Liver (tissue), 8 donors: ENCODE measurements at regions not wholly inside any gene's neighbourhood (a gene's known extent, or its start where the extent isn't known, plus 50 kb on each side); places are given as distances from the start of the nearest gene placed in this dataset.

ENCODE experiments used
- DNase-seq: peaks from one replicate; pipeline ENCODE4 v3.0.0-alpha.2; 2017; ENCODE audit warnings: low spot score
- H3K27ac ChIP-seq, 2 donors: one replicate each; pipeline ENCODE4 v1.7.0; 2013; ENCODE audit warnings: inconsistent platforms in 2 of 2, low read length in 2 of 2, control low read depth in 1 of 2, low read depth in 1 of 2, mild to moderate bottlenecking in 1 of 2
- H3K27me3 ChIP-seq, 4 donors: one replicate each; pipeline versions ENCODE4 v1.6.1 to v1.7.0; 2013; ENCODE audit warnings: low read length in 3 of 4, inconsistent platforms in 1 of 4, mild to moderate bottlenecking in 1 of 4, moderate library complexity in 1 of 4; ENCODE audit not compliant: control insufficient read depth in 4 of 4, insufficient read depth in 4 of 4
- H3K36me3 ChIP-seq, 4 donors: one replicate each; pipeline versions ENCODE4 v1.6.1 to v1.7.0; 2013; ENCODE audit warnings: low read length in 3 of 4, mild to moderate bottlenecking in 3 of 4, low read depth in 1 of 4, moderate library complexity in 1 of 4; ENCODE audit not compliant: control insufficient read depth in 4 of 4, insufficient read depth in 3 of 4
- H3K4me1 ChIP-seq, 4 donors: one replicate each; pipeline versions ENCODE4 v1.6.1 to v1.7.0; 2013; ENCODE audit warnings: low read length in 3 of 4, mild to moderate bottlenecking in 3 of 4, moderate library complexity in 1 of 4; ENCODE audit not compliant: control insufficient read depth in 4 of 4, insufficient read depth in 4 of 4
- H3K4me3 ChIP-seq, 3 donors: one replicate each; pipeline versions ENCODE4 v1.6.1 to v1.7.0; 2013; ENCODE audit warnings: low read length in 3 of 3, control low read depth in 1 of 3, low read depth in 1 of 3, mild to moderate bottlenecking in 1 of 3
- H3K9ac ChIP-seq, 2 donors: one replicate each; pipeline ENCODE4 v1.7.0; 2013; ENCODE audit warnings: low read length in 2 of 2, mild to moderate bottlenecking in 2 of 2, moderate library complexity in 2 of 2, control low read depth in 1 of 2, low read depth in 1 of 2
- H3K9me3 ChIP-seq, 4 donors: one replicate each; pipeline versions ENCODE4 v1.6.1 to v1.7.0; 2013; ENCODE audit warnings: low read length in 3 of 4; ENCODE audit not compliant: control insufficient read depth in 4 of 4
- EGR1 ChIP-seq, 2 donors: IDR thresholded peaks; 2 replicates each; pipeline ENCODE4 v1.6.1; 2016 to 2018; ENCODE audit warnings: antibody characterized with exemption in 2 of 2, low read depth in 2 of 2
- FOXA1 ChIP-seq: IDR thresholded peaks from 2 replicates; pipeline ENCODE4 v1.6.1; 2016; ENCODE audit warnings: antibody characterized with exemption
- FOXA2 ChIP-seq: IDR thresholded peaks from 2 replicates; pipeline ENCODE4 v1.6.1; 2016; ENCODE audit warnings: antibody characterized with exemption
- GABPA ChIP-seq, 2 donors: IDR thresholded peaks in 1 of 2; conservative IDR thresholded peaks in 1 of 2; 2 replicates each; pipeline ENCODE4 v1.6.1; 2016; ENCODE audit warnings: antibody characterized with exemption in 2 of 2, mild to moderate bottlenecking in 1 of 2, moderate library complexity in 1 of 2
- HNF4A ChIP-seq, 2 donors: conservative IDR thresholded peaks; 2 replicates each; pipeline ENCODE4 v1.6.1; 2016; ENCODE audit warnings: antibody characterized with exemption in 2 of 2, mild to moderate bottlenecking in 2 of 2
- HNF4G ChIP-seq: IDR thresholded peaks from 2 replicates; pipeline ENCODE4 v1.6.1; 2016; ENCODE audit warnings: antibody characterized with exemption
- JUND ChIP-seq, 2 donors: IDR thresholded peaks; 2 replicates each; pipeline ENCODE4 v1.6.1; 2016; ENCODE audit warnings: antibody characterized with exemption in 2 of 2
- NR2F2 ChIP-seq: IDR thresholded peaks from 2 replicates; pipeline ENCODE4 v1.6.1; 2016; ENCODE audit warnings: antibody characterized with exemption
- RXRA ChIP-seq, 2 donors: IDR thresholded peaks; 2 replicates each; pipeline ENCODE4 v1.6.1; 2017 to 2018; ENCODE audit warnings: antibody characterized with exemption in 2 of 2, mild to moderate bottlenecking in 1 of 2
- SP1 ChIP-seq: IDR thresholded peaks from 2 replicates; pipeline ENCODE4 v1.6.1; 2018; ENCODE audit warnings: antibody characterized with exemption, mild to moderate bottlenecking
- TAF1 ChIP-seq: conservative IDR thresholded peaks from 2 replicates; pipeline ENCODE4 v1.6.1; 2016; ENCODE audit warnings: antibody characterized with exemption, mild to moderate bottlenecking
- YY1 ChIP-seq: IDR thresholded peaks from 2 replicates; pipeline ENCODE4 v1.6.1; 2016; ENCODE audit warnings: antibody characterized with exemption, mild to moderate bottlenecking
- ZBTB33 ChIP-seq: IDR thresholded peaks from 2 replicates; pipeline ENCODE4 v1.6.1; 2016; ENCODE audit warnings: antibody characterized with exemption
- WGBS: extraction: QIAGEN DNeasy Blood & Tissue Kit; methylation state at CpG from one replicate; pipeline ENCODE4 v1.1.7; 2013; 5-methylcytosine and 5-hydroxymethylcytosine counted together
- TF ChIP-seq, protein P1 (sequence below): IDR thresholded peaks from 2 replicates; pipeline ENCODE4 v1.6.1; 2016; ENCODE audit warnings: antibody characterized with exemption
- TF ChIP-seq, protein P2 (sequence below): IDR thresholded peaks from 2 replicates; pipeline ENCODE4 v1.6.1; 2016; ENCODE audit warnings: antibody characterized with exemption, mild to moderate bottlenecking
- TF ChIP-seq, protein P3 (sequence below): fragments of 150-350 bp; IDR thresholded peaks from 2 replicates; pipeline ENCODE4 v1.5.1; 2017; ENCODE audit warnings: improper control_type of control experiment, low read depth, low read length; ENCODE audit not compliant: missing input control
- donor health status: healthy.
- donor health status: healthy.
- donor health status: healthy.
- donor health status: healthy.
- donor health status: healthy.

- TF ChIP-seq, protein P1, sequence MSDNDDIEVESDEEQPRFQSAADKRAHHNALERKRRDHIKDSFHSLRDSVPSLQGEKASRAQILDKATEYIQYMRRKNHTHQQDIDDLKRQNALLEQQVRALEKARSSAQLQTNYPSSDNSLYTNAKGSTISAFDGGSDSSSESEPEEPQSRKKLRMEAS: no peak
- TF ChIP-seq GABPA (IDR thresholded peaks at IDR 0.05 in 1 of 2, conservative IDR thresholded peaks at IDR 0.05 in 1 of 2) (no peak), HNF4G (no peak), FOXA1 (no peak)
Measured at GRCh38 chr5:27221410-27221809, 183.0 kb upstream of the CDH9 start (continued).

- Histone ChIP-seq H3K36me3 (no peaks in the 10 kb centered on the region), H3K4me1 (no peaks in the 10 kb centered on the region), H3K4me3 (no peak overlapping the region), H3K9ac (no peak overlapping the region), H3K27me3 (no peaks in the 10 kb centered on the region), H3K27ac (no peak overlapping the region), H3K9me3 (no peaks in the 10 kb centered on the region)
- no peak for DNase-seq
- WGBS: 81% methylated on average over 4 of the region's 4 CpGs
- TF ChIP-seq, protein P2, sequence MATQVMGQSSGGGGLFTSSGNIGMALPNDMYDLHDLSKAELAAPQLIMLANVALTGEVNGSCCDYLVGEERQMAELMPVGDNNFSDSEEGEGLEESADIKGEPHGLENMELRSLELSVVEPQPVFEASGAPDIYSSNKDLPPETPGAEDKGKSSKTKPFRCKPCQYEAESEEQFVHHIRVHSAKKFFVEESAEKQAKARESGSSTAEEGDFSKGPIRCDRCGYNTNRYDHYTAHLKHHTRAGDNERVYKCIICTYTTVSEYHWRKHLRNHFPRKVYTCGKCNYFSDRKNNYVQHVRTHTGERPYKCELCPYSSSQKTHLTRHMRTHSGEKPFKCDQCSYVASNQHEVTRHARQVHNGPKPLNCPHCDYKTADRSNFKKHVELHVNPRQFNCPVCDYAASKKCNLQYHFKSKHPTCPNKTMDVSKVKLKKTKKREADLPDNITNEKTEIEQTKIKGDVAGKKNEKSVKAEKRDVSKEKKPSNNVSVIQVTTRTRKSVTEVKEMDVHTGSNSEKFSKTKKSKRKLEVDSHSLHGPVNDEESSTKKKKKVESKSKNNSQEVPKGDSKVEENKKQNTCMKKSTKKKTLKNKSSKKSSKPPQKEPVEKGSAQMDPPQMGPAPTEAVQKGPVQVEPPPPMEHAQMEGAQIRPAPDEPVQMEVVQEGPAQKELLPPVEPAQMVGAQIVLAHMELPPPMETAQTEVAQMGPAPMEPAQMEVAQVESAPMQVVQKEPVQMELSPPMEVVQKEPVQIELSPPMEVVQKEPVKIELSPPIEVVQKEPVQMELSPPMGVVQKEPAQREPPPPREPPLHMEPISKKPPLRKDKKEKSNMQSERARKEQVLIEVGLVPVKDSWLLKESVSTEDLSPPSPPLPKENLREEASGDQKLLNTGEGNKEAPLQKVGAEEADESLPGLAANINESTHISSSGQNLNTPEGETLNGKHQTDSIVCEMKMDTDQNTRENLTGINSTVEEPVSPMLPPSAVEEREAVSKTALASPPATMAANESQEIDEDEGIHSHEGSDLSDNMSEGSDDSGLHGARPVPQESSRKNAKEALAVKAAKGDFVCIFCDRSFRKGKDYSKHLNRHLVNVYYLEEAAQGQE: no peak
- TF ChIP-seq SP1: no peak
- no peak for TF ChIP-seq FOXA1
- no peak for TF ChIP-seq ZBTB33
- TF ChIP-seq YY1: no peak
- no peak for TF ChIP-seq GABPA (IDR thresholded peaks at IDR 0.05 in 1 of 2, conservative IDR thresholded peaks at IDR 0.05 in 1 of 2)
- TF ChIP-seq, protein P3, sequence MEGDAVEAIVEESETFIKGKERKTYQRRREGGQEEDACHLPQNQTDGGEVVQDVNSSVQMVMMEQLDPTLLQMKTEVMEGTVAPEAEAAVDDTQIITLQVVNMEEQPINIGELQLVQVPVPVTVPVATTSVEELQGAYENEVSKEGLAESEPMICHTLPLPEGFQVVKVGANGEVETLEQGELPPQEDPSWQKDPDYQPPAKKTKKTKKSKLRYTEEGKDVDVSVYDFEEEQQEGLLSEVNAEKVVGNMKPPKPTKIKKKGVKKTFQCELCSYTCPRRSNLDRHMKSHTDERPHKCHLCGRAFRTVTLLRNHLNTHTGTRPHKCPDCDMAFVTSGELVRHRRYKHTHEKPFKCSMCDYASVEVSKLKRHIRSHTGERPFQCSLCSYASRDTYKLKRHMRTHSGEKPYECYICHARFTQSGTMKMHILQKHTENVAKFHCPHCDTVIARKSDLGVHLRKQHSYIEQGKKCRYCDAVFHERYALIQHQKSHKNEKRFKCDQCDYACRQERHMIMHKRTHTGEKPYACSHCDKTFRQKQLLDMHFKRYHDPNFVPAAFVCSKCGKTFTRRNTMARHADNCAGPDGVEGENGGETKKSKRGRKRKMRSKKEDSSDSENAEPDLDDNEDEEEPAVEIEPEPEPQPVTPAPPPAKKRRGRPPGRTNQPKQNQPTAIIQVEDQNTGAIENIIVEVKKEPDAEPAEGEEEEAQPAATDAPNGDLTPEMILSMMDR: no peak
- no peak for TF ChIP-seq NR2F2
- TF ChIP-seq EGR1 (IDR thresholded peaks at IDR 0.05; ENCODE audit: low read depth in 2 of 2): no peak
- TF ChIP-seq TAF1: no peak
- TF ChIP-seq JUND (IDR thresholded peaks at IDR 0.05): no peak
- TF ChIP-seq FOXA2: no peak
- no peak for TF ChIP-seq RXRA (IDR thresholded peaks at IDR 0.05)
- no peak for TF ChIP-seq HNF4G
Measured at GRCh38 chr5:27220752-27221151, 182.4 kb upstream of the CDH9 start.

GRCh38 chr5:27217977-27218376, 179.6 kb upstream of the CDH9 start:
- 84% methylated on average over 7 of the region's 7 CpGs for WGBS
- no peaks in the 10 kb centered on the region for H3K4me1 ChIP-seq
- TF ChIP-seq YY1 (no peak), NR2F2 (no peak), SP1 (no peak), FOXA2 (no peak), ZBTB33 (no peak), HNF4A (conservative IDR thresholded peaks at IDR 0.05) (no peak), RXRA (IDR thresholded peaks at IDR 0.05) (no peak), HNF4G (no peak), FOXA1 (no peak)
- TF ChIP-seq, protein P1: no peak
- TF ChIP-seq, protein P3: no peak

More at GRCh38 chr5:27217977-27218376, 179.6 kb upstream of the CDH9 start:
- Histone ChIP-seq H3K27me3 (no peaks in the 10 kb centered on the region), H3K9me3 (no peaks in the 10 kb centered on the region), H3K27ac (no peak overlapping the region), H3K4me3 (no peak overlapping the region), H3K9ac (no peak overlapping the region), H3K36me3 (no peaks in the 10 kb centered on the region)
- DNase-seq: no peak
